ENCODE measurements at regions not wholly inside any gene's neighbourhood (a gene's known extent, or its start where the extent isn't known, plus 50 kb on each side); places are given as distances from the start of the nearest gene placed in this dataset.
A peak's percentile ranks its signal among the peaks of the same experiment; 100 is the strongest.

- TF ChIP-seq NFE2L2 (IDR thresholded peaks at IDR 0.05; ENCODE audit: low read length) (no peak), ZNF468 (CRISPR knock-in tag; IDR thresholded peaks at IDR 0.05) (no peak), GMEB1 (CRISPR knock-in tag; IDR thresholded peaks at IDR 0.05; ENCODE audit: borderline replicate concordance) (no peak), SRSF4 (IDR thresholded peaks at IDR 0.05; ENCODE audit: low read depth, low read length, poor library complexity, severe bottlenecking) (no peak), ZNF678 (CRISPR knock-in tag; IDR thresholded peaks at IDR 0.05) (no peak), TRIM24 (CRISPR knock-in tag; IDR thresholded peaks at IDR 0.05) (no peak), ZFP36L1 (CRISPR knock-in tag; IDR thresholded peaks at IDR 0.05) (no peak), NAIF1 (CRISPR knock-in tag; IDR thresholded peaks at IDR 0.05; ENCODE audit: borderline replicate concordance) (no peak), ZBTB7A (CRISPR knock-in tag; IDR thresholded peaks at IDR 0.05) (no peak; the same call in 1 of the 2 replicates), ZNF12 (CRISPR knock-in tag; IDR thresholded peaks at IDR 0.05) (no peak), KDM3A (CRISPR knock-in tag; IDR thresholded peaks at IDR 0.05; ENCODE audit: low read depth) (no peak), ZNF414 (CRISPR knock-in tag; IDR thresholded peaks at IDR 0.05) (peak; percentile 80; the same call in 1 of the 2 replicates), ZSCAN9 (CRISPR knock-in tag; IDR thresholded peaks at IDR 0.05; ENCODE audit: borderline replicate concordance) (peak; percentile 8; the same call in 1 of the 2 replicates), MATR3 (CRISPR knock-in tag; IDR thresholded peaks at IDR 0.05) (no peak)
- TF ChIP-seq, protein P1, sequence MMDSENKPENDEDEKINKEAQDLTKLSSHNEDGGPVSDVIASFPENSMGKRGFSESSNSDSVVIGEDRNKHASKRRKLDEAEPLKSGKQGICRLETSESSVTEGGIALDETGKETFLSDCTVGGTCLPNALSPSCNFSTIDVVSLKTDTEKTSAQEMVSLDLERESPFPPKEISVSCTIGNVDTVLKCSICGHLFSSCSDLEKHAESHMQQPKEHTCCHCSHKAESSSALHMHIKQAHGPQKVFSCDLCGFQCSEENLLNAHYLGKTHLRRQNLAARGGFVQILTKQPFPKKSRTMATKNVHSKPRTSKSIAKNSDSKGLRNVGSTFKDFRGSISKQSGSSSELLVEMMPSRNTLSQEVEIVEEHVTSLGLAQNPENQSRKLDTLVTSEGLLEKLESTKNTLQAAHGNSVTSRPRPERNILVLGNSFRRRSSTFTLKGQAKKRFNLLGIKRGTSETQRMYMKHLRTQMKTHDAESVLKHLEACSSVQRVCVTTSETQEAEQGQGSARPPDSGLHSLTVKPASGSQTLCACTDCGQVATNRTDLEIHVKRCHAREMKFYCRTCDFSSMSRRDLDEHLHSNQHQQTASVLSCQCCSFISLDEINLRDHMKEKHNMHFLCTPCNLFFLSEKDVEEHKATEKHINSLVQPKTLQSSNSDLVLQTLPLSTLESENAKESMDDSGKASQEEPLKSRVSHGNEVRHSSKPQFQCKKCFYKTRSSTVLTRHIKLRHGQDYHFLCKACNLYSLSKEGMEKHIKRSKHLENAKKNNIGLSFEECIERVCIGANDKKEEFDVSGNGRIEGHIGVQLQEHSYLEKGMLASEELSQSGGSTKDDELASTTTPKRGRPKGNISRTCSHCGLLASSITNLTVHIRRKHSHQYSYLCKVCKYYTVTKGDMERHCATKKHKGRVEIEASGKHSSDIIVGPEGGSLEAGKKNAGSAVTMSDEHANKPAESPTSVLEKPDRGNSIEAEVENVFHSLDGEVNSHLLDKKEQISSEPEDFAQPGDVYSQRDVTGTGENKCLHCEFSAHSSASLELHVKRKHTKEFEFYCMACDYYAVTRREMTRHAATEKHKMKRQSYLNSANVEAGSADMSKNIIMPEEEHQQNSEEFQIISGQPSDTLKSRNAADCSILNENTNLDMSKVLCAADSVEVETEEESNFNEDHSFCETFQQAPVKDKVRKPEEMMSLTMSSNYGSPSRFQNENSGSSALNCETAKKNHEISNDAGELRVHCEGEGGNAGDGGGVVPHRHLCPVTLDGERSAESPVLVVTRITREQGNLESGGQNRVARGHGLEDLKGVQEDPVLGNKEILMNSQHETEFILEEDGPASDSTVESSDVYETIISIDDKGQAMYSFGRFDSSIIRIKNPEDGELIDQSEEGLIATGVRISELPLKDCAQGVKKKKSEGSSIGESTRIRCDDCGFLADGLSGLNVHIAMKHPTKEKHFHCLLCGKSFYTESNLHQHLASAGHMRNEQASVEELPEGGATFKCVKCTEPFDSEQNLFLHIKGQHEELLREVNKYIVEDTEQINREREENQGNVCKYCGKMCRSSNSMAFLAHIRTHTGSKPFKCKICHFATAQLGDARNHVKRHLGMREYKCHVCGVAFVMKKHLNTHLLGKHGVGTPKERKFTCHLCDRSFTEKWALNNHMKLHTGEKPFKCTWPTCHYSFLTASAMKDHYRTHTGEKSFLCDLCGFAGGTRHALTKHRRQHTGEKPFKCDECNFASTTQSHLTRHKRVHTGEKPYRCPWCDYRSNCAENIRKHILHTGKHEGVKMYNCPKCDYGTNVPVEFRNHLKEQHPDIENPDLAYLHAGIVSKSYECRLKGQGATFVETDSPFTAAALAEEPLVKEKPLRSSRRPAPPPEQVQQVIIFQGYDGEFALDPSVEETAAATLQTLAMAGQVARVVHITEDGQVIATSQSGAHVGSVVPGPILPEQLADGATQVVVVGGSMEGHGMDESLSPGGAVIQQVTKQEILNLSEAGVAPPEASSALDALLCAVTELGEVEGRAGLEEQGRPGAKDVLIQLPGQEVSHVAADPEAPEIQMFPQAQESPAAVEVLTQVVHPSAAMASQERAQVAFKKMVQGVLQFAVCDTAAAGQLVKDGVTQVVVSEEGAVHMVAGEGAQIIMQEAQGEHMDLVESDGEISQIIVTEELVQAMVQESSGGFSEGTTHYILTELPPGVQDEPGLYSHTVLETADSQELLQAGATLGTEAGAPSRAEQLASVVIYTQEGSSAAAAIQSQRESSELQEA (CRISPR knock-in tag; IDR thresholded peaks at IDR 0.05; ENCODE audit: not compliant biosample characterization): no peak
- TF ChIP-seq, protein P2, sequence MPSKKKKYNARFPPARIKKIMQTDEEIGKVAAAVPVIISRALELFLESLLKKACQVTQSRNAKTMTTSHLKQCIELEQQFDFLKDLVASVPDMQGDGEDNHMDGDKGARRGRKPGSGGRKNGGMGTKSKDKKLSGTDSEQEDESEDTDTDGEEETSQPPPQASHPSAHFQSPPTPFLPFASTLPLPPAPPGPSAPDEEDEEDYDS (CRISPR knock-in tag; IDR thresholded peaks at IDR 0.05): 0 out of 2 replicates have a peak, but pooled peaks have one; percentile 2
- TF ChIP-seq, protein P3, sequence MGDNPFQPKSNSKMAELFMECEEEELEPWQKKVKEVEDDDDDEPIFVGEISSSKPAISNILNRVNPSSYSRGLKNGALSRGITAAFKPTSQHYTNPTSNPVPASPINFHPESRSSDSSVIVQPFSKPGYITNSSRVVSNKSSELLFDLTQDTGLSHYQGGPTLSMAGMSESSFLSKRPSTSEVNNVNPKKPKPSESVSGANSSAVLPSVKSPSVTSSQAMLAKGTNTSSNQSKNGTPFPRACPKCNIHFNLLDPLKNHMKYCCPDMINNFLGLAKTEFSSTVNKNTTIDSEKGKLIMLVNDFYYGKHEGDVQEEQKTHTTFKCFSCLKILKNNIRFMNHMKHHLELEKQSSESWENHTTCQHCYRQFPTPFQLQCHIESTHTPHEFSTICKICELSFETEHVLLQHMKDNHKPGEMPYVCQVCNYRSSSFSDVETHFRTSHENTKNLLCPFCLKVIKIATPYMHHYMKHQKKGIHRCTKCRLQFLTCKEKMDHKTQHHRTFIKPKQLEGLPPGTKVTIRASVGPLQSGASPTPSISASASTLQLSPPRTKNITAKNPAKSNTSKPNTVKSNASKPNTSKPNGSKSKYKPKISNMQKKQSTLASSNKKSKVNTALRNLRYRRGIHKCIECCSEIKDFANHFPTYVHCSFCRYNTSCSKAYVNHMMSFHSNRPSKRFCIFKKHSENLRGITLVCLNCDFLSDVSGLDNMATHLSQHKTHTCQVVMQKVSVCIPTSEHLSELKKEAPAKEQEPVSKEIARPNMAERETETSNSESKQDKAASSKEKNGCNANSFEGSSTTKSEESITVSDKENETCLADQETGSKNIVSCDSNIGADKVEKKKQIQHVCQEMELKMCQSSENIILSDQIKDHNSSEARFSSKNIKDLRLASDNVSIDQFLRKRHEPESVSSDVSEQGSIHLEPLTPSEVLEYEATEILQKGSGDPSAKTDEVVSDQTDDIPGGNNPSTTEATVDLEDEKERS (CRISPR knock-in tag; IDR thresholded peaks at IDR 0.05): no peak
Measured at GRCh38 chr14:37859177-37859576, 263.7 kb downstream of the TTC6 start (continued).
